ENCODE measurements at regions not wholly inside any gene's neighbourhood (a gene's known extent, or its start where the extent isn't known, plus 50 kb on each side); places are given as distances from the start of the nearest gene placed in this dataset.

DNA sequence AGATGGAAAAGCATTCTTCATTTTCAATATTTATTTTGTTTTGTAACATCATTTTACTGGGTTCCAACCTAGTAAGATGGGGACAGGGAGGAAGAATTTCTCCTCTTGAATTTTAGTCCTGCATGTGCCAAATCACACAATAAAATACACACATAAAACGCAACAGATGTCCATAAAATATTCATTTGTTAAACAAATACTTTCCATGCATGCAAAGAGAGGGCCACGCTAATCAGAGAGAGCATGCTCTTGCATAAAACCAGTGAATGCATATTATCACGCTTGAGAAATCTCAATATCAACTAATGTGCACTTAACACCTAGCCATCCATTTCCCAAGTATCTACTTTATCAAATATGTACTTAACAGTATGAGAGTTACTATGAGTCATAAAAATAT, 212.6 kb upstream of the TARS1 start:
- no peak for DNase-seq (ENCODE audit: low read depth)
- TF ChIP-seq, protein P1, sequence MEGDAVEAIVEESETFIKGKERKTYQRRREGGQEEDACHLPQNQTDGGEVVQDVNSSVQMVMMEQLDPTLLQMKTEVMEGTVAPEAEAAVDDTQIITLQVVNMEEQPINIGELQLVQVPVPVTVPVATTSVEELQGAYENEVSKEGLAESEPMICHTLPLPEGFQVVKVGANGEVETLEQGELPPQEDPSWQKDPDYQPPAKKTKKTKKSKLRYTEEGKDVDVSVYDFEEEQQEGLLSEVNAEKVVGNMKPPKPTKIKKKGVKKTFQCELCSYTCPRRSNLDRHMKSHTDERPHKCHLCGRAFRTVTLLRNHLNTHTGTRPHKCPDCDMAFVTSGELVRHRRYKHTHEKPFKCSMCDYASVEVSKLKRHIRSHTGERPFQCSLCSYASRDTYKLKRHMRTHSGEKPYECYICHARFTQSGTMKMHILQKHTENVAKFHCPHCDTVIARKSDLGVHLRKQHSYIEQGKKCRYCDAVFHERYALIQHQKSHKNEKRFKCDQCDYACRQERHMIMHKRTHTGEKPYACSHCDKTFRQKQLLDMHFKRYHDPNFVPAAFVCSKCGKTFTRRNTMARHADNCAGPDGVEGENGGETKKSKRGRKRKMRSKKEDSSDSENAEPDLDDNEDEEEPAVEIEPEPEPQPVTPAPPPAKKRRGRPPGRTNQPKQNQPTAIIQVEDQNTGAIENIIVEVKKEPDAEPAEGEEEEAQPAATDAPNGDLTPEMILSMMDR (IDR thresholded peaks at IDR 0.05; ENCODE audit: insufficient read depth, low read length, poor library complexity, severe bottlenecking), result no peak
- no peaks in the 10 kb centered on the region for H3K27me3 ChIP-seq (ENCODE audit: control insufficient read depth, insufficient read depth, low read length)
- H3K36me3 ChIP-seq (ENCODE audit: control insufficient read depth, insufficient read depth, low read length), result no peaks in the 10 kb centered on the region
- H3K4me3 ChIP-seq (ENCODE audit: low read depth, low read length), result no peak overlapping the region

DNA sequence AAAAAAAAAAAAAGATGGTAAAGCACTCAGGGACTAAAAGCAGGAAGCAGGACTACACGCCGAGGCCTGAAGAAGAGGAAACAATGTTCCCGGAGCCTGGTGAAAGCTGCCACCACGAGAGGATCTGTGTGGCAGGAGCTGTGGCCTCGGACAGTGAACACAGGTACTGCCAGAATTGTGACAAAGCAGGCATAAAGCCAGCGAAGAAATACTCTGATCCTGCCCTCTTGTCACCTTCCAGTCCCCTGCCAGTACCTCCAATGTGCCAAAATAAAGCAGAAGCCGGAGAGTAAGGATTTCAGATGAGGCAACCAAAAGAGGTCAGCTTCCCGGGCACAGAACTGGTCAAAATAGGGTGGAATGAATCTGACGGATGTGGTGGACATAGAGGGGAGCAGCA, 211.5 kb upstream of the TARS1 start:
- TF ChIP-seq, protein P1 (IDR thresholded peaks at IDR 0.05; ENCODE audit: insufficient read depth, low read length, poor library complexity, severe bottlenecking), result no peak

DNA sequence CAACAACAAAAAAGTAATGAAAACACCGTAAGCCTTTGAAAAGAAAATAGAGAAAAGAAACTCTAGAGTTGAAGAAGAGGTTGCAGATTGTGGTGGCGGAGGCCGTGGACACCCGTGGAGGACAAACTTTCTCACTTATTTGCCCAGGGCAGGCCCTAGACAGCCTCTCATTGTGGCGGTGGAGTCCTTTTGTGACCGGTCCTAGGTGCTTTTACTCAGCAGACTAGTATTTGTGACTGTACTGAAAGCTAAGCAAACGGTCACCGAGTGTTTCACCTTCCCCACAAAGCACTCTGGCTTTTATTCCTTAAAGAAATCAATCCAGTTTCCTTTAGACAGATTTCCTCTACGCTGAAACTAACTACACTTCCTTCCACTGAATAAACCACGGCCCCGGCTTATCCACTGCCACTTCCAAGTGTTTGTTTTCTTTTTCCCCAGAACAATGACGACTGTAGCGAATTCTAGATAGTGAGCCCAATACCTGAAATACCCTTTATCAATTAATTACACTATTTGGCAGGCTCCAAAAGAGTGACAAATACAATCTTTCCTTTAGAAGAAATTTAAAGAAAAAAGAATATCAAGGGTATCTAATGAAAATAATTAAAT, 210.2 kb upstream of the TARS1 start:
- TF ChIP-seq, protein P1 (IDR thresholded peaks at IDR 0.05; ENCODE audit: insufficient read depth, low read length, poor library complexity, severe bottlenecking), result no peak
- Histone ChIP-seq H3K4me3 (ENCODE audit: low read depth, low read length) (no peak overlapping the region), H3K27me3 (ENCODE audit: control insufficient read depth, insufficient read depth, low read length) (no peaks in the 10 kb centered on the region), H3K36me3 (ENCODE audit: control insufficient read depth, insufficient read depth, low read length) (no peaks in the 10 kb centered on the region)
- no peak for DNase-seq (ENCODE audit: low read depth)

More for the DNA sequence above, 211.5 kb upstream of the TARS1 start:
- no peaks in the 10 kb centered on the region for H3K36me3 ChIP-seq (ENCODE audit: control insufficient read depth, insufficient read depth, low read length)
- H3K27me3 ChIP-seq (ENCODE audit: control insufficient read depth, insufficient read depth, low read length), result no peaks in the 10 kb centered on the region
- H3K4me3 ChIP-seq (ENCODE audit: low read depth, low read length), result no peak overlapping the region
- DNase-seq (ENCODE audit: low read depth), result no peak

DNA sequence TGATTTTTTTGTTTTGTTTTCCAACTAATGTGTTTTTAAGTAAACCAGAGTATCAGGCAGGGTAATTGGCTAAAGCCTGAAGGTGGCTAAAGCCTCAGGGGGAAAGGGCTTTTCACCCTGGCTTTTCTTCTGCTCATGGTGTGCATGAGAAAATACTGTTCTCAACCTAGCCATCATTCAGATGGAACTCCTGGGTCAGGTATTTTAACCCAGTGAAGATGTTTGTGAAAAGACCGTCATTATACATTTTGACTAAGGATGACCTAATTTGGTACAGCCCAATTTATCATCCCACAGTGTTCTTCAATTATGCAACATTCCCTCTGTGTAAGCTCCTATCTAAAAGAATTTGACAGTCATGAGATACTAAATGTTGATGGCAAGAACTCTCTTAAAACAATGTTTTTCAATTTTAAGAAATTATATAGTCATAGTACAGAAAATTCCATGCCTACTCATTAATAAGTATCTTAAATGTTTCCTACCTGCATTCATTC, 209.5 kb upstream of the TARS1 start:
- H3K4me3 ChIP-seq (ENCODE audit: low read depth, low read length), result no peak overlapping the region
- DNase-seq (ENCODE audit: low read depth), result no peak
- TF ChIP-seq, protein P1 (IDR thresholded peaks at IDR 0.05; ENCODE audit: insufficient read depth, low read length, poor library complexity, severe bottlenecking), result no peak
- no peaks in the 10 kb centered on the region for H3K36me3 ChIP-seq (ENCODE audit: control insufficient read depth, insufficient read depth, low read length)
- no peaks in the 10 kb centered on the region for H3K27me3 ChIP-seq (ENCODE audit: control insufficient read depth, insufficient read depth, low read length)

DNA sequence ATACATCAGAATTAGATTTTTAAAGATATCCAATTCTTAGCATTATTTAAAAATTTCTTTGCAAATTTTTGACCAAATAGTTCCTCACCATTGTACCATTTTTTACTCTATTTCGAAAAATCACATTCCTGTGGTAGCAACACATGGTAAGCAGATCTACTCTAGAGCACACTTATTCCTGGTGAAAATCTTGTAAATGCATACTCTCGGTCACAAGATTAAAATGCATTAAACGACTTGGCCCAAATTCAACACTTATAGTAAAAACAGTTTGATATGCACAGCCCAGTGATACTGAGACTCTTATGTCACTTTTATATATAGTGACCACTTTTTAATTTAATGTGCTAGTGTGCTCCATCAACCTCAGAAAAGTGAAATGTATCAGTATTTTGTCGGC, 208.8 kb upstream of the TARS1 start:
- H3K27me3 ChIP-seq (ENCODE audit: control insufficient read depth, insufficient read depth, low read length), result no peaks in the 10 kb centered on the region
- DNase-seq (ENCODE audit: low read depth), result no peak
- no peak overlapping the region for H3K4me3 ChIP-seq (ENCODE audit: low read depth, low read length)
- H3K36me3 ChIP-seq (ENCODE audit: control insufficient read depth, insufficient read depth, low read length), result no peaks in the 10 kb centered on the region
- TF ChIP-seq, protein P1 (IDR thresholded peaks at IDR 0.05; ENCODE audit: insufficient read depth, low read length, poor library complexity, severe bottlenecking), result no peak

All from kidney epithelial cell (primary cell).